Transverse colon (tissue), 4 donors: ENCODE measurements at regions not wholly inside any gene's neighbourhood (a gene's known extent, or its start where the extent isn't known, plus 50 kb on each side); places are given as distances from the start of the nearest gene placed in this dataset.

ENCODE experiments used
- EP300 ChIP-seq: sonication (generic); formaldehyde crosslinking; IDR thresholded peaks from one replicate; pipeline ENCODE4 v1.6.1; 2017; ENCODE audit warnings: antibody characterized with exemption, low read depth
- POLR2A ChIP-seq: fragments of 450-650 bp; IDR thresholded peaks from one replicate; pipeline ENCODE4 v1.6.1; 2016; ENCODE audit warnings: antibody characterized with exemption, mild to moderate bottlenecking, moderate library complexity
- POLR2AphosphoS5 ChIP-seq, 3 donors: sonication (generic); formaldehyde crosslinking; IDR thresholded peaks; one replicate each; pipeline ENCODE4 v1.6.1; 2016; ENCODE audit warnings: antibody characterized with exemption in 3 of 3
- TF ChIP-seq, protein P1 (sequence below), 5 experiments: fragments of 200-600 bp in 3 of 5; fragments of 450-650 bp in 2 of 5; sonication (generic) in 3 of 5; IDR thresholded peaks; 1 replicate in 2 of 5; 2 replicates in 3 of 5; pipeline ENCODE4 v1.5.1; 2016 to 2017; ENCODE audit warnings: antibody characterized with exemption in 5 of 5, inconsistent platforms in 3 of 5, mild to moderate bottlenecking in 2 of 5, moderate library complexity in 1 of 5

DNA sequence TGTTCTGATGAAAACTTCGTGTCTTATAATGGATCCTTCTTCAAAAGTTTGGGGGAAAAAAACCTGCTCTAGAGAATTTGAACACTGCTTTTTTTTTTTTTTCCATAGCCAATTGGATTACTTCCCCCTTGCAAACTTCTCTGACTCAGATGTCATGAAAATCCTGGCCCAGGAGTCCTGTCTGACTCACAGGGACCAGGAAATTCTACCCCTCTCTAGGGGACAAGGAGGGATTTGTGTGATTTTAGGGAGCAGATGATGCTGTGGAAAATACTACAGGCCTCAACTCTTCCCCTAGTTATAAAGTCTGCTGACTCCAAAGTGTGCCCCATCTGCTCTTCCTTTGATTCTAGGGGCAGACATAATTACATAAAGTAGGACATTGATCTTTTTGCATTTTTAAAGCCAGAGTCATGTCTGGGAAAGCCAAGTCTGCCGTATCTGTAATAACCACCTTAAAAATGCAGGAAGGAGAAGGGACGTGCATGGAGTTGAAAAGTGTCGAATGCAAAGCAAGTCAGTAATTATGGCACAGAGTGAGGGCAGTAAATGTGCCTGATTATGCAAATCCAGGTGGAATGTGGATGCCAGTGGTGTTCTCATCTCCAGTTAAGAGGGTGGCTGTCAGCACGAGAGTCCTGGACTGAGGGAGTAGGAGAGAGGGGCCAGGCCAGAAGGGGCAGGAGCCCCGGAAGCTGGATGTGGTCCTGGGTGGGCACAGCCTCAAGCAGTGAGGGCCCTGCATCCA is 144.3 kb upstream of the SULF2 start:
- TF ChIP-seq, protein P1, sequence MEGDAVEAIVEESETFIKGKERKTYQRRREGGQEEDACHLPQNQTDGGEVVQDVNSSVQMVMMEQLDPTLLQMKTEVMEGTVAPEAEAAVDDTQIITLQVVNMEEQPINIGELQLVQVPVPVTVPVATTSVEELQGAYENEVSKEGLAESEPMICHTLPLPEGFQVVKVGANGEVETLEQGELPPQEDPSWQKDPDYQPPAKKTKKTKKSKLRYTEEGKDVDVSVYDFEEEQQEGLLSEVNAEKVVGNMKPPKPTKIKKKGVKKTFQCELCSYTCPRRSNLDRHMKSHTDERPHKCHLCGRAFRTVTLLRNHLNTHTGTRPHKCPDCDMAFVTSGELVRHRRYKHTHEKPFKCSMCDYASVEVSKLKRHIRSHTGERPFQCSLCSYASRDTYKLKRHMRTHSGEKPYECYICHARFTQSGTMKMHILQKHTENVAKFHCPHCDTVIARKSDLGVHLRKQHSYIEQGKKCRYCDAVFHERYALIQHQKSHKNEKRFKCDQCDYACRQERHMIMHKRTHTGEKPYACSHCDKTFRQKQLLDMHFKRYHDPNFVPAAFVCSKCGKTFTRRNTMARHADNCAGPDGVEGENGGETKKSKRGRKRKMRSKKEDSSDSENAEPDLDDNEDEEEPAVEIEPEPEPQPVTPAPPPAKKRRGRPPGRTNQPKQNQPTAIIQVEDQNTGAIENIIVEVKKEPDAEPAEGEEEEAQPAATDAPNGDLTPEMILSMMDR (IDR thresholded peaks at IDR 0.05), result no peak
- no peak for TF ChIP-seq POLR2A
- no peak for TF ChIP-seq EP300
- TF ChIP-seq POLR2AphosphoS5 (IDR thresholded peaks at IDR 0.05), result no peak
